BLaER1 (cell line): ENCODE measurements at regions not wholly inside any gene's neighbourhood (a gene's known extent, or its start where the extent isn't known, plus 50 kb on each side); places are given as distances from the start of the nearest gene placed in this dataset.
"Not testable (repeated sequence)": the region's sequence is repeated elsewhere in the genome, so short reads cannot be mapped to it uniquely, and the experiment has no call there.

Source experiments
- H3K27ac ChIP-seq: shearing (Covaris generic); formaldehyde crosslinking; 2 replicates; pipeline ENCODE4 v1.8.1; 2022
- H3K27me3 ChIP-seq: shearing (Covaris generic); formaldehyde crosslinking; 2 replicates; pipeline ENCODE4 v1.8.1; 2022
- H3K36me3 ChIP-seq: shearing (Covaris generic); formaldehyde crosslinking; 2 replicates; pipeline ENCODE4 v1.8.1; 2022
- H3K4me1 ChIP-seq: shearing (Covaris generic); formaldehyde crosslinking; 2 replicates; pipeline ENCODE4 v1.8.1; 2022
- H3K4me2 ChIP-seq: shearing (Covaris generic); formaldehyde crosslinking; 2 replicates; pipeline ENCODE4 v1.8.1; 2022
- H3K4me3 ChIP-seq: shearing (Covaris generic); formaldehyde crosslinking; 2 replicates; pipeline ENCODE4 v1.8.1; 2022
- H3K9ac ChIP-seq: shearing (Covaris generic); formaldehyde crosslinking; 2 replicates; pipeline ENCODE4 v1.8.1; 2022
- H3K9me3 ChIP-seq: shearing (Covaris generic); formaldehyde crosslinking; 2 replicates; pipeline ENCODE4 v1.8.1; 2022
- H4K20me1 ChIP-seq: shearing (Covaris generic); formaldehyde crosslinking; 2 replicates; pipeline ENCODE4 v1.8.1; 2022
- Cebpa-rat ChIP-seq: shearing (Covaris generic); IDR thresholded peaks from 2 replicates; pipeline ENCODE4 v1.8.1; 2022

DNA sequence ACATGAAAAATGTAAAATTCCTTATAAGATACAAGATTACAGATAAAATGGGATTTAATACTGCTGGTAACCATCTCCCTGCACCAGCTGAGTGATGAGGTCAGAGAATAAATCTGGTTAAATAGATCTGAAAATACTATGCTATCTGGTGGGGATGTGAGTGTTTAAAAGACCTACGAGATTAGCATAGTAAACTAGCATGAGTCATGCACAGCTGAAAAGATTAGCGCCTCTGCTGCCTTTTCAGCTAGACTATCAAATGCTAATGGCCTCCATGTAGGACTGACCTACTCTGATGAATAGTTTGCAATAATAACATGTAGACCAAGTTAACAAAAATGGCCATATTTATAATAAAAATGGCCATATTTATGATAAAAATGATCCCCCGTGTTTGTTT, 553.3 kb downstream of the C6orf118 start:
- no peaks in the 10 kb centered on the region for H3K4me1 ChIP-seq
- no peaks in the 10 kb centered on the region for H3K27me3 ChIP-seq
- H3K4me2 ChIP-seq: no peak overlapping the region
- no peak overlapping the region for H3K27ac ChIP-seq
- no peaks in the 10 kb centered on the region for H3K36me3 ChIP-seq
- no peak overlapping the region for H3K9ac ChIP-seq
- H3K9me3 ChIP-seq: no peaks in the 10 kb centered on the region
- H3K4me3 ChIP-seq: no peak overlapping the region
- no peaks in the 10 kb centered on the region for H4K20me1 ChIP-seq
- no peak for TF ChIP-seq Cebpa-rat

DNA sequence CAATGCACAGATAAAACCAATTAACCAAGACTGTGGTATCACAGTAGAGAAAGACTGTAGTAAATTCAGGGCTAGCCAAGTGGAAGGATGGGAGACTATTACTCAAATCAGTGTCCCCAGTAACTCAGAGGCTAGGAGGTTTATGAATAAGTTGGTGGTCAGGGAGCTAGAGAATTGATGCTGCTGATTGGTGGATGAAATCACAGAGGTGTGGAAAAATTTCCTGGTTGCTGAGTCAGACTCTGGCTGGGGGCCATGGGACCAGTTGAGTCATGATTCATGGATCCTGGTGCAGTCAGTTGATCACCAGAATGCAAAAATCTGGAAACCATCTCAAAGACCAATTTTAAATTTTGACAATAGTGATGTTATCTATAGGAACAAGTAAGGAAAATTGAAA, 555.9 kb downstream of the C6orf118 start:
- no peak for TF ChIP-seq Cebpa-rat

GRCh38 chr6:164751395-164751794, 558.0 kb downstream of the C6orf118 start:
- Histone ChIP-seq H3K4me2 (no peak overlapping the region), H3K4me1 (no peaks in the 10 kb centered on the region), H3K4me3 (no peak overlapping the region), H4K20me1 (no peaks in the 10 kb centered on the region), H3K36me3 (no peaks in the 10 kb centered on the region), H3K27me3 (no peaks in the 10 kb centered on the region), H3K27ac (no peak overlapping the region), H3K9me3 (peaks cover 5% of the 10 kb centered on the region), H3K9ac (no peak overlapping the region)
- TF ChIP-seq Cebpa-rat: no peak

More for the DNA sequence above, 555.9 kb downstream of the C6orf118 start:
- H3K36me3 ChIP-seq: no peaks in the 10 kb centered on the region
- no peak overlapping the region for H3K4me3 ChIP-seq
- no peak overlapping the region for H3K27ac ChIP-seq
- no peaks in the 10 kb centered on the region for H3K4me1 ChIP-seq
- H3K4me2 ChIP-seq: no peak overlapping the region
- no peaks in the 10 kb centered on the region for H3K9me3 ChIP-seq
- no peak overlapping the region for H3K9ac ChIP-seq
- H4K20me1 ChIP-seq: no peaks in the 10 kb centered on the region
- no peaks in the 10 kb centered on the region for H3K27me3 ChIP-seq

DNA sequence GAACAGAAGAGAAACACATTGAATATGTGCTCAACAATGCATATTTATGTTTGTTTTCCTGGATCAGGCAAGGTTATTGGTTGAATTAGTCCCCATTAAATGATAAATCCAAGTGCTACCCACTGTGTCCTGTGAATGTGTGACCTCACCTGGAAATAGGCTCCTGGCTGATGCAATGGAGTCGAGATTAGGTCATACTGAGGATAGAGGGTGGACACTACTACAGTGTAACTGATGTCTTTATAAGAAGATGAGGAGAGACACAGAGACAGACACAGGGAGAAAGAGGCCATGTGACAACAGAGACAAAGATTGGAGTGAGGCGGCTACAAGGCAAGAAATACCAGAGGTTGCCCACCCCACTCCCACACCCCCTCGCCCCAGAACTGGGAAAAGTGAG, 559.3 kb downstream of the C6orf118 start:
- Histone ChIP-seq H3K27ac (no peak overlapping the region), H3K9ac (no peak overlapping the region), H3K9me3 (peaks cover 9% of the 10 kb centered on the region), H3K4me3 (no peak overlapping the region), H4K20me1 (no peaks in the 10 kb centered on the region), H3K36me3 (no peaks in the 10 kb centered on the region), H3K27me3 (no peaks in the 10 kb centered on the region), H3K4me1 (no peaks in the 10 kb centered on the region), H3K4me2 (no peak overlapping the region)
- no peak for TF ChIP-seq Cebpa-rat

DNA sequence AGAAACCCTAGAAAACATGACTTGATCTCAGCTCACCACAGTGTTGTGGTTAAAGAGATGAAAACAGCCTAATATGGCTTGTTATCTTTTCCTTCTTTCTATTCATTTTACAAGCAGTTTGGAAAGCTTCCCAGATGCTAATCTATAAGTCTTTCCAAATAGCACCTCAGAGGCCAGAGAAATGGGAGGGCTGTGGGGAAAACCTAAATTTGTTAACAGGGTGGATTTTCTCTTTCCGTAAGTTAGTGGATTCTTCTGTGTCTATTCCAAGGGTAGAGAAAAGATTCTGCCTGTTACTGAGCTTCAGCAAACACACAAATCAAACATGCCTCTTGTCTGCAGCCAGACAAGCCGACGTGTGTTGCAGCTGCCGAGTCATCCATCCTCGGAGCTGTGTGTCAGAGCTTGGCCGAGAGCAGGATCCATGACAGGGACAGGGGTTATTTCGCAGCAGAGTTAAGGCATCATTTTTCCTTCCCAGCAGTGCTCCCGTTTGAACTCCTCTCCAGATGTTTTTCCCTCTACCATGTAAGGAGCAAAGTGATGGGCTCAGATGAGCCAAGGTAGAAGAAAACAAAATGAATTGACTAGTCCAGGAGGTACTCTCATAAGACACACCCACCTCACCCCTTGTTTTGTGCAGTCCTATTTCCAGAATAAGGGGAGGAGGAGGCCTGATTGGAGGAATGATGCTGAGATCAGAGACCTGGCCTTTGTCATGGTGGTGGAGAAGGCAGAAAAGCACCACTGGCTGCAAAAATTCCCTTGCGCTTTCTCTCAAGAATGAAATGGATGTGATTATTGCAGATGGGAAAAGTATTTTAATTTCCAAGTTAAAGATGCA, 560.0 kb downstream of the C6orf118 start:
- no peak overlapping the region for H3K9ac ChIP-seq
- no peaks in the 10 kb centered on the region for H3K27me3 ChIP-seq
- TF ChIP-seq Cebpa-rat: no peak
- H3K27ac ChIP-seq: no peak overlapping the region
- H3K4me2 ChIP-seq: no peak overlapping the region
- H3K9me3 ChIP-seq: peaks cover 9% of the 10 kb centered on the region
- H3K36me3 ChIP-seq: no peaks in the 10 kb centered on the region
- no peaks in the 10 kb centered on the region for H4K20me1 ChIP-seq
- H3K4me1 ChIP-seq: no peaks in the 10 kb centered on the region
- no peak overlapping the region for H3K4me3 ChIP-seq

DNA sequence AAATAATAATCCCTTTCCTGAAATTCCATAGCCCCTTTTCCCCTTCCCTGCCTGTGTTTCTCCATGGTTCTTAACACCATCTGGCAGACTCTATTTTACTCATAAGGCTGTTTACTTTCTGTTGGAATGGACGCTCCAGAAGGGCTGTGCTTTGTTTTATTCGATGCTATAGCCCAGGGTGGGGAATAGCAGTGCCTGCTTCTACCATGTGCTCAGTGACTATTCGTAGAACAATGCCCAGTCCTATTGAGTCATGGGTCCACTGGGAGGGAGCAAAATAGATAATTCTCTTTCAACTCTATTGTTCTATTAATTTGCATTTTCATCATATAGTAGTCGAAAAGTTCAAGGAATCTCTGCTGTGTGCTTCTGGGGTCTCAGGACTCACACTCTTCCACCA, 565.1 kb downstream of the C6orf118 start:
- Histone ChIP-seq H3K4me1 (no peaks in the 10 kb centered on the region), H3K36me3 (no peaks in the 10 kb centered on the region), H3K27me3 (no peaks in the 10 kb centered on the region), H3K27ac (no peak overlapping the region), H3K9ac (no peak overlapping the region), H3K4me2 (no peak overlapping the region), H3K4me3 (no peak overlapping the region), H3K9me3 (peaks cover 9% of the 10 kb centered on the region), H4K20me1 (no peaks in the 10 kb centered on the region)
- TF ChIP-seq Cebpa-rat: no peak

GRCh38 chr6:164741938-164742451, 567.4 kb downstream of the C6orf118 start:
- no peak overlapping the region for H3K4me2 ChIP-seq
- H3K4me3 ChIP-seq: no peak overlapping the region
- H3K27ac ChIP-seq: no peak overlapping the region
- H4K20me1 ChIP-seq: no peaks in the 10 kb centered on the region
- H3K4me1 ChIP-seq: no peaks in the 10 kb centered on the region
- H3K36me3 ChIP-seq: no peaks in the 10 kb centered on the region
- H3K9ac ChIP-seq: no peak overlapping the region
- 0 out of 2 replicates have a peak, but pooled peaks cover 3% of the 10 kb centered on the region for H3K9me3 ChIP-seq
- H3K27me3 ChIP-seq: no peaks in the 10 kb centered on the region
- no peak for TF ChIP-seq Cebpa-rat

- H3K4me3 ChIP-seq, H3K4me1 ChIP-seq, H3K36me3 ChIP-seq, H3K9ac ChIP-seq, H3K27me3 ChIP-seq, H4K20me1 ChIP-seq, H3K4me2 ChIP-seq, H3K27ac ChIP-seq, H3K9me3 ChIP-seq: not testable (repeated sequence)
Observed at GRCh38 chr6:164736090-164736489, 573.3 kb downstream of the C6orf118 start.

GRCh38 chr6:164731539-164731938, 577.9 kb downstream of the C6orf118 start:
- Histone ChIP-seq H3K27me3 (no peaks in the 10 kb centered on the region), H3K27ac (no peak overlapping the region), H3K4me3 (no peak overlapping the region), H3K4me2 (no peak overlapping the region), H3K36me3 (no peaks in the 10 kb centered on the region), H3K9me3 (peaks cover 6% of the 10 kb centered on the region; the same call in 1 of the 2 replicates), H3K9ac (no peak overlapping the region), H3K4me1 (no peaks in the 10 kb centered on the region), H4K20me1 (no peaks in the 10 kb centered on the region)
- no peak for TF ChIP-seq Cebpa-rat

DNA sequence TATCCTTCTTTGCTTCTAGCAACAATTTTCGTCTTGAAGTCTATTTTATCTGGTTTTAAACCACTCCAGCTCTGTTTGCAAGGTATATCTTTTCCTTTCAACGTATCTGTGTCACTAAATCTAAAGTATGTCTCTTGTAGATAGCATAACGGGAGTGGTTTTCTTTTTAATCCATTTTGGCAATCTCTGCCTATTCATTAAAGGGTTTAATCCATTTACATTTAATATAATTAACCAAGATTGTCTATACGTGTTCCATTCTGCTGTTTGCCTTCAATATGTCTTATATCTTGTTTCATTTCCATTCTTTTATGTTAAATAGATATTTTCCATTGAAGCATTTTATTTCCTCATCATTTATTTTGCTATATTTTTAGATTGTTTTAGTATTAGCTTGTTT, 587.9 kb downstream of the C6orf118 start:
- H3K4me3 ChIP-seq: no peak overlapping the region

More for the DNA sequence above, 587.9 kb downstream of the C6orf118 start:
- H3K27me3 ChIP-seq: no peaks in the 10 kb centered on the region
- H3K9ac ChIP-seq: no peak overlapping the region
- H4K20me1 ChIP-seq: no peaks in the 10 kb centered on the region
- no peak overlapping the region for H3K4me2 ChIP-seq
- H3K9me3 ChIP-seq: peaks cover 9% of the 10 kb centered on the region
- no peaks in the 10 kb centered on the region for H3K4me1 ChIP-seq
- H3K27ac ChIP-seq: no peak overlapping the region
- H3K36me3 ChIP-seq: no peaks in the 10 kb centered on the region
- TF ChIP-seq Cebpa-rat: no peak
